Sigmoid colon (tissue), 6 donors: ENCODE measurements at regions not wholly inside any gene's neighbourhood (a gene's known extent, or its start where the extent isn't known, plus 50 kb on each side); places are given as distances from the start of the nearest gene placed in this dataset.

Source experiments
- DNase-seq: peaks from one replicate; pipeline ENCODE4 v3.0.0-alpha.2; 2019
- H3K27ac ChIP-seq, 4 donors: fragments of 200-600 bp; sonication (generic); one replicate each; pipeline ENCODE4 v1.5.1; 2016 to 2019; ENCODE audit warnings: mild to moderate bottlenecking in 1 of 4
- H3K27me3 ChIP-seq, 3 donors: fragments of 200-600 bp; sonication (generic); one replicate each; pipeline ENCODE4 v1.5.1; 2019; ENCODE audit warnings: mild to moderate bottlenecking in 1 of 3
- H3K36me3 ChIP-seq, 4 donors: fragments of 200-600 bp; sonication (generic); one replicate each; pipeline ENCODE4 v1.5.1; 2016 to 2019
- H3K4me1 ChIP-seq, 4 donors: fragments of 200-600 bp; sonication (generic); one replicate each; pipeline ENCODE4 v1.5.1; 2017 to 2019
- H3K4me3 ChIP-seq, 4 donors: fragments of 200-600 bp; sonication (generic); one replicate each; pipeline ENCODE4 v1.5.1; 2017 to 2019; ENCODE audit warnings: mild to moderate bottlenecking in 2 of 4, moderate library complexity in 1 of 4
- H3K9me3 ChIP-seq, 4 donors: fragments of 200-600 bp in 3 of 4; sonication (generic) in 3 of 4; one replicate each; pipeline versions ENCODE4 v1.5.1 to v1.6.1; 2013 to 2019
- CTCF ChIP-seq, 4 experiments: fragments of 450-650 bp in 3 of 4; fragments of 200-600 bp in 1 of 4; IDR thresholded peaks; one replicate each; pipeline ENCODE4 v1.5.1; 2016 to 2019; ENCODE audit warnings: antibody characterized with exemption in 4 of 4, mild to moderate bottlenecking in 3 of 4, moderate library complexity in 2 of 4
- EP300 ChIP-seq, 4 donors: sonication (generic); formaldehyde crosslinking; IDR thresholded peaks; one replicate each; pipeline ENCODE4 v1.6.1; 2017; ENCODE audit warnings: antibody characterized with exemption in 4 of 4
- POLR2A ChIP-seq, 2 donors: fragments of 450-650 bp; IDR thresholded peaks; one replicate each; pipeline ENCODE4 v1.6.1; 2016; ENCODE audit warnings: antibody characterized with exemption in 2 of 2, mild to moderate bottlenecking in 2 of 2, moderate library complexity in 2 of 2
- POLR2AphosphoS5 ChIP-seq, 4 donors: sonication (generic); formaldehyde crosslinking; IDR thresholded peaks; one replicate each; pipeline ENCODE4 v1.6.1; 2017; ENCODE audit warnings: antibody characterized with exemption in 4 of 4
- WGBS, 2 donors: extraction: QIAGEN DNeasy Blood & Tissue Kit; methylation state at CpG; one replicate each; pipeline ENCODE4 v1.1.7; 2013; 5-methylcytosine and 5-hydroxymethylcytosine counted together
- intact Hi-C: fragments of 100-400 bp; cut with DNase I; formaldehyde crosslinking; loops from one replicate; pipeline ENCODE4 v1.15.1; 2023
- donor health status: healthy with polysubstance abuse.
- donor health status: healthy.

GRCh38 chr15:38128921-38129320 lies 123.7 kb upstream of the SPRED1 start:
- TF ChIP-seq EP300 (IDR thresholded peaks at IDR 0.05) (no peak), POLR2A (IDR thresholded peaks at IDR 0.05) (no peak), POLR2AphosphoS5 (IDR thresholded peaks at IDR 0.05) (no peak), CTCF (IDR thresholded peaks at IDR 0.05) (no peak)
- Histone ChIP-seq H3K4me1 (peaks cover 0 to 29% (median 17%) of the 10 kb centered on the region in 4 donors), H3K27me3 (no peaks in the 10 kb centered on the region), H3K27ac (peak overlapping the region; percentile 72 to 85 (median 80)), H3K9me3 (no peaks in the 10 kb centered on the region), H3K4me3 (no peak overlapping the region), H3K36me3 (no peaks in the 10 kb centered on the region)
- 80 to 84% methylated on average over 2 of the region's 2 CpGs for WGBS, 2 donors
- intact Hi-C loops = no loop called here
- no peak for DNase-seq

GRCh38 chr15:38129531-38130204 lies 123.0 kb upstream of the SPRED1 start:
- intact Hi-C loops = loop anchor here (2.0 kb wide), 1 partner anchor 121 kb away; no protein-coding TSS in a partner anchor
- WGBS, 2 donors = 31 to 71% methylated on average over 12 of the region's 12 CpGs
- Histone ChIP-seq H3K4me3 (peak overlapping the region in 3 of 4 donors; percentile 18 to 26 (median 25)), H3K36me3 (no peaks in the 10 kb centered on the region), H3K27ac (peak overlapping the region; percentile 72 to 85 (median 80)), H3K4me1 (peaks cover 0 to 29% (median 17%) of the 10 kb centered on the region in 4 donors), H3K9me3 (no peaks in the 10 kb centered on the region), H3K27me3 (no peaks in the 10 kb centered on the region)
- DNase-seq = peak; percentile 95
- TF ChIP-seq POLR2A (IDR thresholded peaks at IDR 0.05) (no peak), CTCF (IDR thresholded peaks at IDR 0.05) (no peak), EP300 (IDR thresholded peaks at IDR 0.05) (peak in 2 of 4 donors; percentile 12 to 65), POLR2AphosphoS5 (IDR thresholded peaks at IDR 0.05) (peak; percentile 51 to 88 (median 76))

DNA sequence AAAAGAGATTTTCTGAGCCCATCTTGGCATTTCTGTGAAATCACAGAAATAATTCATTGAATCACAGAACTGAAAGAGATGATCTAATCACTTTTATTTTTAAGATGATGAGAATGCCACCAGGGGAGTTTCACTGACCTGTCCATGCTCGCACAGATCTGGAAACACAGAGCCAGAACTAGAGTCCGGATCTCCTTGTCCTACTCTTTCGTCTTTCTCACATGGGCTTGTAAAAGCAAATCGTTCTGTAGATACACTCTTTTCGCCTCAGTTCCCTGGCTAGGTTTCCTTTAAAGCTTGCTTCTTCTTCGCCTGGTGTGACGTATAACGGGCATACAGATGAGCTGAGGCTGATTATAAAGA lies 122.5 kb upstream of the SPRED1 start:
- Histone ChIP-seq H3K4me1 (peaks cover 0 to 29% (median 17%) of the 10 kb centered on the region in 4 donors), H3K4me3 (peak overlapping the region in 3 of 4 donors; percentile 18 to 26 (median 25)), H3K36me3 (no peaks in the 10 kb centered on the region), H3K27ac (peak overlapping the region; percentile 72 to 85 (median 80)), H3K27me3 (no peaks in the 10 kb centered on the region), H3K9me3 (no peaks in the 10 kb centered on the region)
- 77 to 84% methylated on average over 8 of the region's 8 CpGs for WGBS, 2 donors
- intact Hi-C loops = loop anchor here (2.0 kb wide), 1 partner anchor 121 kb away; no protein-coding TSS in a partner anchor
- DNase-seq = no peak
- no peak for TF ChIP-seq CTCF (IDR thresholded peaks at IDR 0.05)
- TF ChIP-seq POLR2A (IDR thresholded peaks at IDR 0.05) = no peak
- TF ChIP-seq POLR2AphosphoS5 (IDR thresholded peaks at IDR 0.05) = no peak
- TF ChIP-seq EP300 (IDR thresholded peaks at IDR 0.05) = no peak

- Histone ChIP-seq H3K4me1 (peaks cover 0 to 29% (median 17%) of the 10 kb centered on the region in 4 donors), H3K4me3 (peak overlapping the region in 1 of 4 donors; percentile 18), H3K9me3 (no peaks in the 10 kb centered on the region), H3K27me3 (no peaks in the 10 kb centered on the region), H3K36me3 (no peaks in the 10 kb centered on the region), H3K27ac (peak overlapping the region; percentile 72 to 85 (median 80))
- intact Hi-C loops = loop anchor here (2.0 kb wide), 1 partner anchor 120 kb away; no protein-coding TSS in a partner anchor
- WGBS, 2 donors = 56 to 71% methylated on average over 10 of the region's 10 CpGs
- DNase-seq = peak; percentile 95
- peak; percentile 38 to 71 (median 66) for TF ChIP-seq POLR2AphosphoS5 (IDR thresholded peaks at IDR 0.05)
- no peak for TF ChIP-seq CTCF (IDR thresholded peaks at IDR 0.05)
- no peak for TF ChIP-seq POLR2A (IDR thresholded peaks at IDR 0.05)
These were observed 121.7 kb upstream of the SPRED1 start for GRCh38 chr15:38130740-38131498.
